Adrenal gland (tissue), 5 donors: ENCODE measurements at regions not wholly inside any gene's neighbourhood (a gene's known extent, or its start where the extent isn't known, plus 50 kb on each side); places are given as distances from the start of the nearest gene placed in this dataset.

ENCODE experiments used
- CTCF ChIP-seq, 6 experiments: fragments of 450-650 bp in 4 of 6; fragments of 200-600 bp in 2 of 6; sonication (generic) in 1 of 6; IDR thresholded peaks; 1 replicate in 5 of 6; 2 replicates in 1 of 6; pipeline versions ENCODE4 v1.5.1 to v1.8.0; 2016 to 2021; ENCODE audit warnings: antibody characterized with exemption in 6 of 6, mild to moderate bottlenecking in 2 of 6, moderate library complexity in 1 of 6
- POLR2A ChIP-seq, 2 donors: fragments of 450-650 bp; IDR thresholded peaks; one replicate each; pipeline ENCODE4 v1.6.1; 2017; ENCODE audit warnings: antibody characterized with exemption in 2 of 2, mild to moderate bottlenecking in 2 of 2, moderate library complexity in 1 of 2
- donor health status: DM: no; HTN: no; CAD: no.

GRCh38 chr12:105970885-105971284 is 167.9 kb downstream of the NUAK1 start:
- no peak for TF ChIP-seq CTCF (IDR thresholded peaks at IDR 0.05)
- TF ChIP-seq POLR2A (IDR thresholded peaks at IDR 0.05), result no peak
